Erythroblast (primary cell): ENCODE measurements at regions not wholly inside any gene's neighbourhood (a gene's known extent, or its start where the extent isn't known, plus 50 kb on each side); places are given as distances from the start of the nearest gene placed in this dataset.

Source experiments
- GATA1 ChIP-seq: IDR thresholded peaks from 2 replicates; pipeline ENCODE4 v1.6.1; 2011; ENCODE audit warnings: low read depth, mild to moderate bottlenecking, control low read depth, low read length, moderate library complexity
- POLR2A ChIP-seq: IDR thresholded peaks from 2 replicates; pipeline ENCODE4 v1.6.1; 2011; ENCODE audit warnings: mild to moderate bottlenecking, low read length

- TF ChIP-seq POLR2A (no peak), GATA1 (no peak)
These were observed 55.7 kb upstream of the FRMD1 start for GRCh38 chr6:168134560-168135201.
